ENCODE measurements at regions not wholly inside any gene's neighbourhood (a gene's known extent, or its start where the extent isn't known, plus 50 kb on each side); places are given as distances from the start of the nearest gene placed in this dataset.
"Not testable (repeated sequence)": the region's sequence is repeated elsewhere in the genome, so short reads cannot be mapped to it uniquely, and the experiment has no call there.

- no peak for DNase-seq (ENCODE audit: extremely low spot score)
- Histone ChIP-seq H3K9me3 (peaks cover 0 to 16% (median 10%) of the 10 kb centered on the region in 4 donors), H3K36me3 (no peaks in the 10 kb centered on the region), H3K4me1 (no peaks in the 10 kb centered on the region), H3K4me3 (no peak overlapping the region), H3K27me3 (no peaks in the 10 kb centered on the region), H3K27ac (replicated peaks in 1 of 4) (no peak overlapping the region)
- WGBS = 74% methylated on average over 2 of the region's 2 CpGs
- TF ChIP-seq CTCF (IDR thresholded peaks at IDR 0.05) = no peak
- no peak for TF ChIP-seq POLR2A (IDR thresholded peaks at IDR 0.05; ENCODE audit: low read depth)
- TF ChIP-seq EP300 (IDR thresholded peaks at IDR 0.05) = no peak
- TF ChIP-seq POLR2AphosphoS5 (IDR thresholded peaks at IDR 0.05) = no peak
- intact Hi-C loops (cut with DNase I) = no loop called here
These were observed 313.2 kb downstream of the RAPGEF2 start for GRCh38 chr4:159416073-159416472.

- DNase-seq (ENCODE audit: extremely low spot score) = no peak
- TF ChIP-seq POLR2AphosphoS5 (IDR thresholded peaks at IDR 0.05) (no peak), POLR2A (IDR thresholded peaks at IDR 0.05; ENCODE audit: low read depth) (no peak), EP300 (IDR thresholded peaks at IDR 0.05) (no peak), CTCF (IDR thresholded peaks at IDR 0.05) (no peak)
- peaks cover 0 to 16% (median 10%) of the 10 kb centered on the region in 4 donors for H3K9me3 ChIP-seq
- no peaks in the 10 kb centered on the region for H3K27me3 ChIP-seq
- H3K27ac ChIP-seq (replicated peaks in 1 of 4) = no peak overlapping the region
- H3K36me3 ChIP-seq = no peaks in the 10 kb centered on the region
- intact Hi-C loops (cut with DNase I) = no loop called here
- H3K4me3 ChIP-seq = no peak overlapping the region
- 88% methylated on average over 3 of the region's 3 CpGs for WGBS
- H3K4me1 ChIP-seq = no peaks in the 10 kb centered on the region
These were observed 314.1 kb downstream of the RAPGEF2 start for GRCh38 chr4:159416996-159417395.

- Histone ChIP-seq H3K27me3 (no peaks in the 10 kb centered on the region), H3K4me3 (no peak overlapping the region), H3K9me3 (peaks cover 0 to 16% (median 10%) of the 10 kb centered on the region in 4 donors), H3K4me1 (no peaks in the 10 kb centered on the region), H3K27ac (replicated peaks in 1 of 4) (no peak overlapping the region), H3K36me3 (no peaks in the 10 kb centered on the region)
- intact Hi-C loops (cut with DNase I) = no loop called here
- TF ChIP-seq POLR2AphosphoS5 (IDR thresholded peaks at IDR 0.05) (no peak), CTCF (IDR thresholded peaks at IDR 0.05) (no peak), POLR2A (IDR thresholded peaks at IDR 0.05; ENCODE audit: low read depth) (no peak), EP300 (IDR thresholded peaks at IDR 0.05) (no peak)
- no peak for DNase-seq (ENCODE audit: extremely low spot score)
- WGBS = 92% methylated on average over 13 of the region's 25 CpGs
These were observed 317.5 kb downstream of the RAPGEF2 start for GRCh38 chr4:159420162-159421057.

- intact Hi-C loops (cut with DNase I); H3K36me3 ChIP-seq; H3K4me3 ChIP-seq; H3K27ac ChIP-seq (replicated peaks in 1 of 4); DNase-seq (ENCODE audit: extremely low spot score); H3K4me1 ChIP-seq; H3K27me3 ChIP-seq: not testable (repeated sequence)
- peaks cover 0 to 16% (median 10%) of the 10 kb centered on the region in 4 donors for H3K9me3 ChIP-seq
- WGBS = 96% methylated on average over 4 of the region's 5 CpGs
These were observed 318.2 kb downstream of the RAPGEF2 start for GRCh38 chr4:159421058-159421419.

- Histone ChIP-seq H3K27ac (replicated peaks in 1 of 4) (no peak overlapping the region), H3K4me1 (no peaks in the 10 kb centered on the region), H3K27me3 (no peaks in the 10 kb centered on the region), H3K36me3 (no peaks in the 10 kb centered on the region), H3K4me3 (no peak overlapping the region), H3K9me3 (peaks cover 0 to 16% (median 10%) of the 10 kb centered on the region in 4 donors)
- TF ChIP-seq POLR2A (IDR thresholded peaks at IDR 0.05; ENCODE audit: low read depth) (no peak), CTCF (IDR thresholded peaks at IDR 0.05) (no peak), EP300 (IDR thresholded peaks at IDR 0.05) (no peak), POLR2AphosphoS5 (IDR thresholded peaks at IDR 0.05) (no peak)
- intact Hi-C loops (cut with DNase I) = no loop called here
- no peak for DNase-seq (ENCODE audit: extremely low spot score)
- 80% methylated on average over 8 of the region's 8 CpGs for WGBS
These were observed 319.1 kb downstream of the RAPGEF2 start for GRCh38 chr4:159422019-159422418.

Measured in esophagus muscularis mucosa (tissue), 4 donors.